ENCODE measurements at regions not wholly inside any gene's neighbourhood (a gene's known extent, or its start where the extent isn't known, plus 50 kb on each side); places are given as distances from the start of the nearest gene placed in this dataset.

GRCh38 chr14:39998854-39999253, 566.6 kb upstream of the FBXO33 start (continued):
- TF ChIP-seq CREB1 (CRISPR knock-in tag; IDR thresholded peaks at IDR 0.05; ENCODE audit: low read depth) (no peak), STAT1 (IDR thresholded peaks at IDR 0.05; ENCODE audit: unreplicated experiment) (no peak), ZNF114 (CRISPR knock-in tag; IDR thresholded peaks at IDR 0.05) (no peak)

GRCh38 chr14:39998114-39998513, 565.9 kb upstream of the FBXO33 start:
- Histone ChIP-seq H3K4me3 (no peak overlapping the region), H3F3A (replicated peaks; ENCODE audit: low read depth) (no peaks in the 10 kb centered on the region), H3K27me3 (ENCODE audit: insufficient read depth) (no peaks in the 10 kb centered on the region), H3K27ac (ENCODE audit: low read depth) (no peak overlapping the region), H3K9me2 (ENCODE audit: insufficient read depth) (no peaks in the 10 kb centered on the region), H3K36me3 (ENCODE audit: insufficient read depth) (no peaks in the 10 kb centered on the region), H3K4me2 (no peak overlapping the region), H2AFZ (no peak overlapping the region), H3K79me2 (replicated peaks; ENCODE audit: insufficient read depth) (no peaks in the 10 kb centered on the region), H3K4me1 (ENCODE audit: insufficient read depth) (no peaks in the 10 kb centered on the region), H4K20me1 (replicated peaks; ENCODE audit: insufficient read depth) (no peaks in the 10 kb centered on the region)
- DNase-seq (ENCODE audit: low spot score) (no peak), ATAC-seq (no peak)
- H3K27me3 Mint-ChIP-seq (ENCODE audit: insufficient read depth, low read depth, poor library complexity) = no peaks in the 10 kb centered on the region
- H3K4me3 Mint-ChIP-seq = no peak overlapping the region
- no peaks in the 10 kb centered on the region for H3K4me1 Mint-ChIP-seq
- TF ChIP-seq CREB1 (CRISPR knock-in tag; IDR thresholded peaks at IDR 0.05; ENCODE audit: low read depth) (no peak), EZH2phosphoT487 (IDR thresholded peaks at IDR 0.05; ENCODE audit: unreplicated experiment) (no peak), EZH2 (IDR thresholded peaks at IDR 0.05; ENCODE audit: low read depth, unreplicated experiment) (no peak), ETS1 (IDR thresholded peaks at IDR 0.05) (no peak), CTCF (conservative IDR thresholded peaks at IDR 0.05; ENCODE audit: low read depth in 2 of 2) (no peak), JUNB (IDR thresholded peaks at IDR 0.05; ENCODE audit: unreplicated experiment) (no peak), ZNF331 (CRISPR knock-in tag; IDR thresholded peaks at IDR 0.05; ENCODE audit: low read depth) (no peak), ZNF114 (CRISPR knock-in tag; IDR thresholded peaks at IDR 0.05) (no peak), ZNF462 (CRISPR knock-in tag; IDR thresholded peaks at IDR 0.05) (no peak)
- no peaks in the 10 kb centered on the region for H3K36me3 Mint-ChIP-seq (ENCODE audit: low read depth)
- no peaks in the 10 kb centered on the region for H3K9me3 Mint-ChIP-seq
- no peak overlapping the region for H3K27ac Mint-ChIP-seq

Measured in GM23338 (cell line).